ENCODE measurements at regions not wholly inside any gene's neighbourhood (a gene's known extent, or its start where the extent isn't known, plus 50 kb on each side); places are given as distances from the start of the nearest gene placed in this dataset.

GRCh38 chr5:118768607-118769175 lies 219.7 kb downstream of the DTWD2 start:
- H3K27me3 ChIP-seq (ENCODE audit: low read depth, low read length), result no peaks in the 10 kb centered on the region

GRCh38 chr5:118762291-118762690 lies 226.1 kb downstream of the DTWD2 start:
- Histone ChIP-seq H3K36me3 (replicated peaks; ENCODE audit: low read depth, low read length) (no peaks in the 10 kb centered on the region), H3K79me2 (ENCODE audit: low read length) (no peaks in the 10 kb centered on the region), H3K9me3 (ENCODE audit: insufficient read depth, low read length) (no peaks in the 10 kb centered on the region), H3K9ac (ENCODE audit: low read length) (no peak overlapping the region), H2AFZ (ENCODE audit: low read depth, low read length) (no peak overlapping the region), H3K27me3 (ENCODE audit: low read depth, low read length) (no peaks in the 10 kb centered on the region), H3K27ac (ENCODE audit: low read length) (no peak overlapping the region), H3K4me1 (ENCODE audit: low read length) (peaks cover 3% of the 10 kb centered on the region; the same call in 1 of the 2 replicates), H4K20me1 (ENCODE audit: insufficient read depth, low read length) (no peaks in the 10 kb centered on the region), H3K4me3 (ENCODE audit: low read length) (no peak overlapping the region), H3K4me2 (ENCODE audit: low read length) (no peak overlapping the region)
- TF ChIP-seq EZH2phosphoT487 (IDR thresholded peaks at IDR 0.05; ENCODE audit: low read depth) (no peak), CTCF (IDR thresholded peaks at IDR 0.05; ENCODE audit: low read depth, low read length) (no peak)

More at GRCh38 chr5:118768607-118769175, 219.7 kb downstream of the DTWD2 start:
- no peaks in the 10 kb centered on the region for H3K79me2 ChIP-seq (ENCODE audit: low read length)
- no peak overlapping the region for H3K9ac ChIP-seq (ENCODE audit: low read length)
- H3K4me1 ChIP-seq (ENCODE audit: low read length), result peaks cover under 1% of the 10 kb centered on the region; the same call in 1 of the 2 replicates
- no peak overlapping the region for H3K4me2 ChIP-seq (ENCODE audit: low read length)
- no peak overlapping the region for H3K4me3 ChIP-seq (ENCODE audit: low read length)
- no peaks in the 10 kb centered on the region for H3K36me3 ChIP-seq (replicated peaks; ENCODE audit: low read depth, low read length)
- H3K27ac ChIP-seq (ENCODE audit: low read length), result no peak overlapping the region
- TF ChIP-seq EZH2phosphoT487 (IDR thresholded peaks at IDR 0.05; ENCODE audit: low read depth) (no peak), CTCF (IDR thresholded peaks at IDR 0.05; ENCODE audit: low read depth, low read length) (no peak)
- H4K20me1 ChIP-seq (ENCODE audit: insufficient read depth, low read length), result no peaks in the 10 kb centered on the region
- H2AFZ ChIP-seq (ENCODE audit: low read depth, low read length), result no peak overlapping the region
- no peaks in the 10 kb centered on the region for H3K9me3 ChIP-seq (ENCODE audit: insufficient read depth, low read length)

- H2AFZ ChIP-seq (ENCODE audit: low read depth, low read length), result no peak overlapping the region
- H4K20me1 ChIP-seq (ENCODE audit: insufficient read depth, low read length), result no peaks in the 10 kb centered on the region
- H3K79me2 ChIP-seq (ENCODE audit: low read length), result no peaks in the 10 kb centered on the region
- no peak for TF ChIP-seq CTCF (IDR thresholded peaks at IDR 0.05; ENCODE audit: low read depth, low read length)
- TF ChIP-seq EZH2phosphoT487 (IDR thresholded peaks at IDR 0.05; ENCODE audit: low read depth), result no peak
- no peaks in the 10 kb centered on the region for H3K9me3 ChIP-seq (ENCODE audit: insufficient read depth, low read length)
- H3K9ac ChIP-seq (ENCODE audit: low read length), result no peak overlapping the region
- no peak overlapping the region for H3K4me2 ChIP-seq (ENCODE audit: low read length)
- no peak overlapping the region for H3K27ac ChIP-seq (ENCODE audit: low read length)
- peaks cover 3% of the 10 kb centered on the region; the same call in 1 of the 2 replicates for H3K4me1 ChIP-seq (ENCODE audit: low read length)
- no peaks in the 10 kb centered on the region for H3K36me3 ChIP-seq (replicated peaks; ENCODE audit: low read depth, low read length)
- no peak overlapping the region for H3K4me3 ChIP-seq (ENCODE audit: low read length)
- H3K27me3 ChIP-seq (ENCODE audit: low read depth, low read length), result no peaks in the 10 kb centered on the region
These were observed 226.5 kb downstream of the DTWD2 start for GRCh38 chr5:118761814-118762213.

GRCh38 chr5:118752969-118753368 lies 235.4 kb downstream of the DTWD2 start:
- no peak overlapping the region for H3K9ac ChIP-seq (ENCODE audit: low read length)
- H3K4me3 ChIP-seq (ENCODE audit: low read length), result no peak overlapping the region
- no peak overlapping the region for H2AFZ ChIP-seq (ENCODE audit: low read depth, low read length)
- H3K9me3 ChIP-seq (ENCODE audit: insufficient read depth, low read length), result no peaks in the 10 kb centered on the region
- H3K27me3 ChIP-seq (ENCODE audit: low read depth, low read length), result no peaks in the 10 kb centered on the region
- no peak for TF ChIP-seq CTCF (IDR thresholded peaks at IDR 0.05; ENCODE audit: low read depth, low read length)
- no peak for TF ChIP-seq EZH2phosphoT487 (IDR thresholded peaks at IDR 0.05; ENCODE audit: low read depth)
- H3K4me2 ChIP-seq (ENCODE audit: low read length), result no peak overlapping the region
- no peaks in the 10 kb centered on the region for H3K4me1 ChIP-seq (ENCODE audit: low read length)
- no peak overlapping the region for H3K27ac ChIP-seq (ENCODE audit: low read length)
- no peaks in the 10 kb centered on the region for H4K20me1 ChIP-seq (ENCODE audit: insufficient read depth, low read length)
- H3K79me2 ChIP-seq (ENCODE audit: low read length), result no peaks in the 10 kb centered on the region
- H3K36me3 ChIP-seq (replicated peaks; ENCODE audit: low read depth, low read length), result no peaks in the 10 kb centered on the region

All from OCI-LY3 (cell line).